Esophagus squamous epithelium (tissue), 4 donors: ENCODE measurements at regions not wholly inside any gene's neighbourhood (a gene's known extent, or its start where the extent isn't known, plus 50 kb on each side); places are given as distances from the start of the nearest gene placed in this dataset.

Experiments used
- CTCF ChIP-seq, 6 experiments: fragments of 450-650 bp in 4 of 6; fragments of 200-600 bp in 2 of 6; sonication (generic) in 2 of 6; IDR thresholded peaks; one replicate each; pipeline ENCODE4 v1.5.1; 2016 to 2019; ENCODE audit warnings: antibody characterized with exemption in 6 of 6, mild to moderate bottlenecking in 4 of 6, moderate library complexity in 4 of 6
- POLR2A ChIP-seq, 4 donors: fragments of 450-650 bp; IDR thresholded peaks; one replicate each; pipeline ENCODE4 v1.6.1; 2017; ENCODE audit warnings: antibody characterized with exemption in 4 of 4, mild to moderate bottlenecking in 4 of 4, moderate library complexity in 3 of 4

- TF ChIP-seq CTCF (IDR thresholded peaks at IDR 0.05) (no peak), POLR2A (IDR thresholded peaks at IDR 0.05) (no peak)
These were observed 773.9 kb upstream of the MMS22L start for GRCh38 chr6:98056955-98057354.
